Thymus (tissue), 11 donors: ENCODE measurements at regions not wholly inside any gene's neighbourhood (a gene's known extent, or its start where the extent isn't known, plus 50 kb on each side); places are given as distances from the start of the nearest gene placed in this dataset.
"Not testable (repeated sequence)": the region's sequence is repeated elsewhere in the genome, so short reads cannot be mapped to it uniquely, and the experiment has no call there.

ENCODE experiments used
- DNase-seq, 9 donors: peaks; one replicate each; pipeline ENCODE4 v3.0.0-alpha.2; 2013; ENCODE audit warnings: low spot score in 9 of 9, low read depth in 6 of 9, missing footprints in 1 of 9
- H3K27ac ChIP-seq, 2 donors: one replicate each; pipeline ENCODE4 v1.5.1; 2013; ENCODE audit warnings: control low read depth in 1 of 2, low read depth in 1 of 2, low read length in 1 of 2, mild to moderate bottlenecking in 1 of 2, moderate library complexity in 1 of 2
- H3K27me3 ChIP-seq, 2 donors: one replicate each; pipeline ENCODE4 v1.5.1; 2013; ENCODE audit warnings: low read length in 1 of 2; ENCODE audit not compliant: control insufficient read depth in 2 of 2, insufficient read depth in 1 of 2
- H3K36me3 ChIP-seq, 2 donors: one replicate each; pipeline ENCODE4 v1.5.1; 2013; ENCODE audit warnings: low read length in 1 of 2, mild to moderate bottlenecking in 1 of 2, moderate library complexity in 1 of 2; ENCODE audit not compliant: control insufficient read depth in 2 of 2, insufficient read depth in 2 of 2
- H3K4me1 ChIP-seq, 2 donors: one replicate each; pipeline ENCODE4 v1.5.1; 2013; ENCODE audit warnings: low read length in 2 of 2; ENCODE audit not compliant: control insufficient read depth in 2 of 2, insufficient read depth in 2 of 2
- H3K4me3 ChIP-seq, 2 donors: one replicate each; pipeline ENCODE4 v1.5.1; 2013; ENCODE audit warnings: low read length in 2 of 2, control low read depth in 1 of 2, mild to moderate bottlenecking in 1 of 2
- H3K9me3 ChIP-seq, 2 donors: one replicate each; pipeline ENCODE4 v1.5.1; 2013; ENCODE audit warnings: low read length in 1 of 2, mild to moderate bottlenecking in 1 of 2; ENCODE audit not compliant: control insufficient read depth in 2 of 2, insufficient read depth in 1 of 2
- WGBS: extraction: QIAGEN DNeasy Blood & Tissue Kit; methylation state at CpG from one replicate; pipeline ENCODE4 v1.1.7; 2013; 5-methylcytosine and 5-hydroxymethylcytosine counted together
- donor health status: healthy.

- H3K27ac ChIP-seq = no peak overlapping the region
These were observed 125.0 kb downstream of the BANF2 start for GRCh38 chr20:17824676-17825251.

GRCh38 chr20:17823409-17824144, 123.8 kb downstream of the BANF2 start:
- no peak for DNase-seq
- no peaks in the 10 kb centered on the region for H3K4me1 ChIP-seq
- H3K27ac ChIP-seq = no peak overlapping the region
- H3K9me3 ChIP-seq = peaks cover 1 to 10% of the 10 kb centered on the region in 2 donors
- no peaks in the 10 kb centered on the region for H3K27me3 ChIP-seq
- 94% methylated on average over 10 of the region's 10 CpGs for WGBS
- H3K36me3 ChIP-seq = no peaks in the 10 kb centered on the region
- H3K4me3 ChIP-seq = no peak overlapping the region

More at GRCh38 chr20:17824676-17825251, 125.0 kb downstream of the BANF2 start:
- DNase-seq = no peak
- Histone ChIP-seq H3K36me3 (no peaks in the 10 kb centered on the region), H3K4me1 (no peaks in the 10 kb centered on the region), H3K4me3 (no peak overlapping the region), H3K27me3 (no peaks in the 10 kb centered on the region), H3K9me3 (no peaks in the 10 kb centered on the region)
- 98% methylated on average over 7 of the region's 7 CpGs for WGBS

- Histone ChIP-seq H3K36me3 (no peaks in the 10 kb centered on the region), H3K4me3 (no peak overlapping the region), H3K27ac (no peak overlapping the region), H3K4me1 (no peaks in the 10 kb centered on the region), H3K27me3 (no peaks in the 10 kb centered on the region), H3K9me3 (peaks cover 1 to 12% of the 10 kb centered on the region in 2 donors)
- 97% methylated on average over 15 of the region's 15 CpGs for WGBS
- no peak for DNase-seq
These were observed 123.0 kb downstream of the BANF2 start for GRCh38 chr20:17822540-17823408.

GRCh38 chr20:17822039-17822438, 122.3 kb downstream of the BANF2 start:
- H3K4me1 ChIP-seq = no peaks in the 10 kb centered on the region
- DNase-seq = no peak
- no peak overlapping the region for H3K27ac ChIP-seq
- H3K36me3 ChIP-seq = no peaks in the 10 kb centered on the region
- H3K4me3 ChIP-seq = no peak overlapping the region
- peaks cover 1 to 12% of the 10 kb centered on the region in 2 donors for H3K9me3 ChIP-seq
- WGBS = 74% methylated on average over 5 of the region's 5 CpGs
- no peaks in the 10 kb centered on the region for H3K27me3 ChIP-seq

- WGBS = 97% methylated on average over 3 of the region's 3 CpGs
- not testable (repeated sequence) for H3K36me3 ChIP-seq, H3K27me3 ChIP-seq, H3K4me1 ChIP-seq, H3K4me3 ChIP-seq, DNase-seq, H3K27ac ChIP-seq
- peaks cover 1 to 12% of the 10 kb centered on the region in 2 donors for H3K9me3 ChIP-seq
These were observed 121.8 kb downstream of the BANF2 start for GRCh38 chr20:17821606-17822005.

GRCh38 chr20:17819395-17820093, 119.8 kb downstream of the BANF2 start:
- no peak for DNase-seq
- H3K4me3 ChIP-seq = no peak overlapping the region
- H3K9me3 ChIP-seq = peaks cover 1 to 12% of the 10 kb centered on the region in 2 donors
- 99% methylated on average over 2 of the region's 2 CpGs for WGBS
- H3K27ac ChIP-seq = no peak overlapping the region
- H3K27me3 ChIP-seq = no peaks in the 10 kb centered on the region
- H3K4me1 ChIP-seq = no peaks in the 10 kb centered on the region
- H3K36me3 ChIP-seq = no peaks in the 10 kb centered on the region

- H3K27me3 ChIP-seq = no peaks in the 10 kb centered on the region
- WGBS = 96% methylated on average over 7 of the region's 7 CpGs
These were observed 118.4 kb downstream of the BANF2 start for GRCh38 chr20:17818187-17818586.

GRCh38 chr20:17816804-17817587, 117.2 kb downstream of the BANF2 start:
- no peaks in the 10 kb centered on the region for H3K36me3 ChIP-seq
- H3K4me1 ChIP-seq = no peaks in the 10 kb centered on the region
- H3K27me3 ChIP-seq = no peaks in the 10 kb centered on the region
- DNase-seq = no peak
- no peak overlapping the region for H3K27ac ChIP-seq
- 93% methylated on average over 13 of the region's 13 CpGs for WGBS
- H3K9me3 ChIP-seq = peaks cover 1 to 12% of the 10 kb centered on the region in 2 donors
- no peak overlapping the region for H3K4me3 ChIP-seq

More at GRCh38 chr20:17818187-17818586, 118.4 kb downstream of the BANF2 start:
- Histone ChIP-seq H3K9me3 (peaks cover 1 to 12% of the 10 kb centered on the region in 2 donors), H3K36me3 (no peaks in the 10 kb centered on the region), H3K27ac (no peak overlapping the region), H3K4me1 (no peaks in the 10 kb centered on the region), H3K4me3 (no peak overlapping the region)
- no peak for DNase-seq
